ENCODE measurements at regions not wholly inside any gene's neighbourhood (a gene's known extent, or its start where the extent isn't known, plus 50 kb on each side); places are given as distances from the start of the nearest gene placed in this dataset.

- DNase-seq: no peak
- no peaks in the 10 kb centered on the region for H3K36me3 Mint-ChIP-seq (ENCODE audit: low read depth)
- no peaks in the 10 kb centered on the region for H3K9me3 Mint-ChIP-seq
- no peak overlapping the region for H3K4me3 Mint-ChIP-seq
- H3K27ac Mint-ChIP-seq: no peak overlapping the region
- H3K4me1 Mint-ChIP-seq: peaks cover 33% of the 10 kb centered on the region
- TF ChIP-seq, protein P1, sequence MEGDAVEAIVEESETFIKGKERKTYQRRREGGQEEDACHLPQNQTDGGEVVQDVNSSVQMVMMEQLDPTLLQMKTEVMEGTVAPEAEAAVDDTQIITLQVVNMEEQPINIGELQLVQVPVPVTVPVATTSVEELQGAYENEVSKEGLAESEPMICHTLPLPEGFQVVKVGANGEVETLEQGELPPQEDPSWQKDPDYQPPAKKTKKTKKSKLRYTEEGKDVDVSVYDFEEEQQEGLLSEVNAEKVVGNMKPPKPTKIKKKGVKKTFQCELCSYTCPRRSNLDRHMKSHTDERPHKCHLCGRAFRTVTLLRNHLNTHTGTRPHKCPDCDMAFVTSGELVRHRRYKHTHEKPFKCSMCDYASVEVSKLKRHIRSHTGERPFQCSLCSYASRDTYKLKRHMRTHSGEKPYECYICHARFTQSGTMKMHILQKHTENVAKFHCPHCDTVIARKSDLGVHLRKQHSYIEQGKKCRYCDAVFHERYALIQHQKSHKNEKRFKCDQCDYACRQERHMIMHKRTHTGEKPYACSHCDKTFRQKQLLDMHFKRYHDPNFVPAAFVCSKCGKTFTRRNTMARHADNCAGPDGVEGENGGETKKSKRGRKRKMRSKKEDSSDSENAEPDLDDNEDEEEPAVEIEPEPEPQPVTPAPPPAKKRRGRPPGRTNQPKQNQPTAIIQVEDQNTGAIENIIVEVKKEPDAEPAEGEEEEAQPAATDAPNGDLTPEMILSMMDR (IDR thresholded peaks at IDR 0.05): no peak
- peaks cover 3% of the 10 kb centered on the region for H3K27me3 Mint-ChIP-seq (ENCODE audit: low read depth, poor library complexity)
Observed at GRCh38 chr9:86778761-86779160, 168.5 kb downstream of the GAS1 start.

DNA sequence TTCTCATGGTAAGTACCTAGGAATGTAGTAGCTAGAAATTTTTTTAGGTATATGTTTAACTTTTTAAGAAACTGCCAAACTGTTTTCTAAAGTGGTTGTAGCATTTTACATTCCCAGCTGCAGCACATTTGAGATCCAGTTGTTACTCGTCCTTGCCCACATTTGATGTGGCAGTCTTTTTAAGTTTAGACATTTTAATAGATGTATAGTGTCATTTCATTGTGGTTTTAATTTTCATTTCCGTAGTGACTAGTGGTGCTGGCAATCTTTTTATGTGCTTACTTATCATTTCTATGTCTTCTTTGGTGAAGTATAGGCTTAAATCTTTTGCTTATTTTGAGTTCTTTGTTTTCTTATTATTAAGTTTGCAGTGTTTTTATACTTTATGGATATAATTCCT lies 171.6 kb downstream of the GAS1 start:
- Mint-ChIP-seq H3K4me1 (peaks cover 36% of the 10 kb centered on the region), H3K27me3 (ENCODE audit: low read depth, poor library complexity) (peaks cover 3% of the 10 kb centered on the region), H3K36me3 (ENCODE audit: low read depth) (no peaks in the 10 kb centered on the region), H3K4me3 (no peak overlapping the region), H3K9me3 (no peaks in the 10 kb centered on the region), H3K27ac (no peak overlapping the region)
- TF ChIP-seq, protein P1 (IDR thresholded peaks at IDR 0.05): no peak
- DNase-seq: no peak

DNA sequence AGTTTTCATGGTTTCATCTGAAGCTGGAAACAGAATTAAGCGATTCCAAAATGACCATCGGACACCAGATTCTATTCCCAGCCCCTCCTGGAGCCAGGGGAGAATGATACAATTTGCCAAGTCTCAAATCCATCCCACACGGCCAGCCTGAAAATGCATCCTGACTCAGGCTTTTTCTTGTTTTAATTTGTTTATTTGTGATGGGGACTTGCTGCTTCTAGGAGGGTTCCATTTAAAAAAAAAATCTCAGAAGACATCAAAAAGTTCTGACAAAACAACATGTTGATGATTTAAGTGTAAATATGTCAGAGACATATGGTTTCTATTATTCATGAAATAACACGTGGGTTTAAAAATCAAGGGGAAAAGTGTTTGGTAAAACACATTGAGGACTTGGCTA lies 173.2 kb downstream of the GAS1 start:
- Mint-ChIP-seq H3K27ac (peak overlapping the region; percentile 78), H3K27me3 (ENCODE audit: low read depth, poor library complexity) (peaks cover 3% of the 10 kb centered on the region), H3K36me3 (ENCODE audit: low read depth) (no peaks in the 10 kb centered on the region), H3K4me3 (no peak overlapping the region), H3K9me3 (peaks cover 3% of the 10 kb centered on the region), H3K4me1 (peaks cover 36% of the 10 kb centered on the region)
- TF ChIP-seq, protein P1 (IDR thresholded peaks at IDR 0.05): no peak
- DNase-seq: no peak

DNA sequence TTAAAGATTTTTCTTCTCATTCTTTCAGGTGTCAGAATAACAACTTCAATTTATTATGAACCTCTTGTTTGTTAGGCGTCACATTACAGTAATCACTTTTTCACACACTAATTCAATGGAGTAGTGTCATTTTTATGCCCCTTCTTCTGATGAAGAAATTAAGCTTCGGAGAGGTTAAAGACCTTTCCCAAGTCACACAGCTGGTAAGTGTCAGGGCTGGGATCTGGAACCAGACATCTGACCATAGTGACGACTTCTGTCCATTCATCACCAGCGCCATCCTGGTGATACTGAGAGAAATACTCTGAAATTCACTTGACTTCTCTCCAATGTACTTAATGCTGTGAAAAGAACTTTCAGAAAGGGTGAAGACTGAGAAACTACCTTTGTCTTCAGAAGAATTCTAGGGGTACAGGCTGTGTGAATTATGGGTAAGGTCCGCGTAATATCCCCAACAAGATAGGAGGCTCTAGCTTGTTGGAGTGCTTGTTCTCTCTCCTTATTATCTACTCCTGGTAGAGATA lies 173.8 kb downstream of the GAS1 start:
- H3K27ac Mint-ChIP-seq: peak overlapping the region; percentile 78
- no peaks in the 10 kb centered on the region for H3K36me3 Mint-ChIP-seq (ENCODE audit: low read depth)
- no peak overlapping the region for H3K4me3 Mint-ChIP-seq
- DNase-seq: no peak
- peaks cover 5% of the 10 kb centered on the region for H3K9me3 Mint-ChIP-seq
- peaks cover 3% of the 10 kb centered on the region for H3K27me3 Mint-ChIP-seq (ENCODE audit: low read depth, poor library complexity)
- TF ChIP-seq, protein P1 (IDR thresholded peaks at IDR 0.05): no peak
- H3K4me1 Mint-ChIP-seq: peaks cover 36% of the 10 kb centered on the region

DNA sequence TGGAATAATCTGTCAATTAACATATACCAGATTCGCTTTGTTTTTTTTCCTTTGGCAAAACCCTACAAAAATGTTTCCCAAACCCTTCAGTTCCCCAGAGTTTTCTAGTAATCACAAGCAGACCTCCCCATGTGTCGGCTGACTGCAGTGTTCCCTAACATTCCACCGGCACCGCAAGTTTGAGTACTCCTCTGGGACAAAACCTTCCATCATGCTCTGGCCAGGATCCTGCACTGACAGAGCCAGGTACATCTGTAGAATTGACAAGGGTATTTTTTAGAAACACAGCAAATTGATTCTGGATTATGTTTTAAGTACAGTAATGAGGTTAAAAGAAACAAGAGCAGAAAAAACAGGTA lies 174.7 kb downstream of the GAS1 start:
- H3K27me3 Mint-ChIP-seq (ENCODE audit: low read depth, poor library complexity): peaks cover 3% of the 10 kb centered on the region
- H3K36me3 Mint-ChIP-seq (ENCODE audit: low read depth): no peaks in the 10 kb centered on the region
- peak overlapping the region; percentile 89 for H3K27ac Mint-ChIP-seq
- H3K4me1 Mint-ChIP-seq: peaks cover 36% of the 10 kb centered on the region
- no peak overlapping the region for H3K4me3 Mint-ChIP-seq
- TF ChIP-seq, protein P1 (IDR thresholded peaks at IDR 0.05): no peak
- no peak for DNase-seq
- H3K9me3 Mint-ChIP-seq: peaks cover 7% of the 10 kb centered on the region

GRCh38 chr9:86771941-86772634 lies 175.2 kb downstream of the GAS1 start:
- peaks cover 7% of the 10 kb centered on the region for H3K9me3 Mint-ChIP-seq
- TF ChIP-seq, protein P1 (IDR thresholded peaks at IDR 0.05): no peak

More at GRCh38 chr9:86771941-86772634, 175.2 kb downstream of the GAS1 start:
- H3K27me3 Mint-ChIP-seq (ENCODE audit: low read depth, poor library complexity): peaks cover under 1% of the 10 kb centered on the region
- H3K4me1 Mint-ChIP-seq: peaks cover 36% of the 10 kb centered on the region
- no peak overlapping the region for H3K4me3 Mint-ChIP-seq
- peak overlapping the region; percentile 68 for H3K27ac Mint-ChIP-seq
- DNase-seq: no peak
- H3K36me3 Mint-ChIP-seq (ENCODE audit: low read depth): no peaks in the 10 kb centered on the region

Measured in nephron progenitor cell (in vitro differentiated cells).